GM12872 (cell line): ENCODE measurements at regions not wholly inside any gene's neighbourhood (a gene's known extent, or its start where the extent isn't known, plus 50 kb on each side); places are given as distances from the start of the nearest gene placed in this dataset.

ENCODE experiments used
- TF ChIP-seq, protein P1 (sequence below): IDR thresholded peaks from 3 replicates; pipeline ENCODE4 v1.5.1; 2011; ENCODE audit warnings: low read depth, mild to moderate bottlenecking, low read length, moderate library complexity; ENCODE audit not compliant: insufficient read depth

DNA sequence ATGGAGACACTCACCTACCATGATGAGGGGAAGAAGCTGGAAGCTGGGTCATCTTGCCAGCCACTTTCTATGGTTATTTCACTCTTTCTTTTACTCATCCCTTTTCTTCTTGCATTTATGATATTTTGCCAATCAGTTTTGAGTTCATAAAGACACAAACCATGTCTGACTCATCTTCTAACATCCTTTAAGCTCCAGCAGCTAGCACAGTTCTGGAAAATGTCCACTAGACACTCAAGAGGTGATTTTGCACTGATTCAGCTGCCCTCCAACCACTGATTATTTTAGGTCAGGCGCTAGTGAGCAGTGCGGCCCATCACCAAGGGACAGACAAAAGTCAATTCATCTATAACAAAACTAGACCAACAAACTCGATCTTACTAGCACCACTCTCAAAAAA, 537.1 kb upstream of the ID2 start:
- TF ChIP-seq, protein P1, sequence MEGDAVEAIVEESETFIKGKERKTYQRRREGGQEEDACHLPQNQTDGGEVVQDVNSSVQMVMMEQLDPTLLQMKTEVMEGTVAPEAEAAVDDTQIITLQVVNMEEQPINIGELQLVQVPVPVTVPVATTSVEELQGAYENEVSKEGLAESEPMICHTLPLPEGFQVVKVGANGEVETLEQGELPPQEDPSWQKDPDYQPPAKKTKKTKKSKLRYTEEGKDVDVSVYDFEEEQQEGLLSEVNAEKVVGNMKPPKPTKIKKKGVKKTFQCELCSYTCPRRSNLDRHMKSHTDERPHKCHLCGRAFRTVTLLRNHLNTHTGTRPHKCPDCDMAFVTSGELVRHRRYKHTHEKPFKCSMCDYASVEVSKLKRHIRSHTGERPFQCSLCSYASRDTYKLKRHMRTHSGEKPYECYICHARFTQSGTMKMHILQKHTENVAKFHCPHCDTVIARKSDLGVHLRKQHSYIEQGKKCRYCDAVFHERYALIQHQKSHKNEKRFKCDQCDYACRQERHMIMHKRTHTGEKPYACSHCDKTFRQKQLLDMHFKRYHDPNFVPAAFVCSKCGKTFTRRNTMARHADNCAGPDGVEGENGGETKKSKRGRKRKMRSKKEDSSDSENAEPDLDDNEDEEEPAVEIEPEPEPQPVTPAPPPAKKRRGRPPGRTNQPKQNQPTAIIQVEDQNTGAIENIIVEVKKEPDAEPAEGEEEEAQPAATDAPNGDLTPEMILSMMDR: no peak

DNA sequence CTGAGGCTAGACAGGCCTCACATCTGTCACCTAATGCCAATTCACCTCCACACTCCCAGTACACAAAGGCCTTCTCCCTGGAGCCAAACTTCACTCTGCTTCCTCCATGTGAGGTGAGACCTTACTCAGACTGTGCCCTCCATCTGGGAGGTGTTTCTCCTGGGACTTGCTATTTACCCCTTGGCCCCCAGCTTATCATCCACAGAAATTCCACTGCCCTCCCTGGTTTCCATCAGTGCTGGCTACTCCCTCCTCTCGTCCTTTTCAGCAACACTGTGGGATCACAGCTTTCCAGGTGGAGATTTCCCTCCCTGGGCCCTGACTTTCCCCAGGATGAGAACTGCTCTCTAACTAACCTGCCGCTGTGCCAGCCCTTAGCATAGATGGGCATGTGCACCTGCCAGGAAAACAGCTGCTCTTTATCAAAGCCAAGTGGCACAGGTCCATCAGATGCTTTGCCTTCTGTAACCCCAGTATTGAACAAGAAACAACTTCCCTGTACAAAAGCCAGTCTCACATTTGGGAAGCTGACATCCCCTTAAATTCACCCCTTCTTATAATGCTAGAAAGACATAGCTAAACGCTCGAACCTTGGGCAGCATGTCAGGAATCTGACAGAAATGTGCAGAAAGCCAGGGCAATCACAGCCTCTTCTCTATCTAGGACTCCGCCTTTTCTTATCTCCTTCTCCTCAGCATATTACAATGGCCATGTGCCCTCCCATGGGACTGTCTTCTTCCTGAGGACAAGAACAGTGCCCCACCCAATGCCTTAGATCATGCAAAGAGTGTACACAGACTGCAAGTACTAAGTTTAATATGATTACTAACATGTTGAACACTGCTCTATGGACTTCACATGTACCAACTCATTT, 535.5 kb upstream of the ID2 start:
- TF ChIP-seq, protein P1: no peak

DNA sequence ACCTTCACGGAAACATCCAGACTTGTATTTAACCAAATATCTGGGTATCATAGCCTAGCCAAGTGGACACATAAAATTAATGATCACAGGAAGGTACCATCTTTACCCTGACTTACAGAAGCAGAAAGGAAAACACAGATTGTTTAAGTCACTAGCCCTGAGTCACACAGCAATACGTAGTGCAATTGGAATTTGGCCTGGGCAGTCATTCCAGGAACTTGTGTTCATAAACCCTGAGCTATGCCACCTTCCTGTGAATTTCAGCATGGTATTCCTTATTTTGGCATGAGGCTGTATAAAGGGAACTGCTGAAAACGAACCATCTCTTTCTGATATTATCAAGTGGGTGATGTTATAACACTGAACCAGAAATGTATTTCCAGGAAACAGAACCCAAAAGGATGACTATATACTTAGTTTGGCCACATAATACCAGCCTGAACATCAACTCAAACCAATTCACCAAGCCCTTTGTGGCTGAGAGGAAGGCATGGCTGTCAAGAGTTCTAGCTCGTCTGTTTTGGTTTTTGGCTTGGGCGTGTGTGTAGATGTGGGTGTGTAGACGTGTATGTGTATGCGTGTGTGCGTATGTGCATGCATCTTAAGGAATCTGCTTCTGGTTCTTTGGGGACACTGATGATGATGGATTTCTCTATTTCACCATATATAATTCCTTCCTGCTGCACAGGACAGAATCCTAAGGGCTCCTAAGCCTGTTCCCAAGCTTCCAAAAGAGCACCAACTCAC, 533.4 kb upstream of the ID2 start:
- TF ChIP-seq, protein P1: no peak

DNA sequence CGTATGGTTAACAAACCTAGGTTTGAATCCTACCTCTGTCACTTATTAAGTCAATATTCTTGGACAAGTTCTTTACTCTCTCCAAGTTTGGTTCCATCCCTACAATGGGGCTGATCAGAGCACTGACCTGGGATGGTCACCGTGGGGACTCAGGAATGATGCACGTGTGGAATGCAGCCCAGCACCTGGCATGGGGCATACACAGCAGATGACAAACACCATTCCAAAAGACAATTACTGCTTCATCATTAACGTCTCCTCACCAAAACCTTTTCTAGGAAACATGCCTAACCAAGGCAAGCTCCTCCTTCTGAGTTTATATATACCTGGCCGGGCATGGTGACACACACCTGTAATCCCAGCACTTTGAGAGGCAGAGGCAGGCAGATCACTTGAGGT, 532.9 kb upstream of the ID2 start:
- TF ChIP-seq, protein P1: no peak

DNA sequence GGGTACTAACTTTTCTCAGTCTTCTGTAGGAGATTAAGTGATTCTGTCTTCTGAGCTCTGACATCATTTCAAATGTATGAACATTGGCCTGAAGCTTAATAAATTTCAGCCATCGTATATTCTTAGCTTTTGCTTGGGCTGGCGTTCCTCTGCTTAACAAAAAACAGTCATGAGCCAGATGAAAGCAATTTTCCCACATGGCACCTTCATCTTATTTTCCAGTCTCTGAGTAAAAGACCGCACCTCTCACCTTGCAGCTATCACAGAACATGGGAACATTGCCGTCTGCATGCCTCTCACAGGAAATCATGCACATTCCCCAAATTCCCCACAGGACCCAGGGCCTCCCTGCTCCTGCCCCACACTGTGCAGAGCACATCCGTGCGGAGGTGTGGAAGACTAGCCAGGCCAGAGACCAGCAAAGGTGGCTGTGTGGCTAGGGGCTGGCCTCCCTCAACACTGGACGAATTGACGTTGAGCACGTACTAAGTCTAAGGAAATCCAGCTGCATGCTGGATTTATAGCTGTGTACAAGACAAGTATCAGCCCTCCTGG, 531.8 kb upstream of the ID2 start:
- TF ChIP-seq, protein P1: no peak

DNA sequence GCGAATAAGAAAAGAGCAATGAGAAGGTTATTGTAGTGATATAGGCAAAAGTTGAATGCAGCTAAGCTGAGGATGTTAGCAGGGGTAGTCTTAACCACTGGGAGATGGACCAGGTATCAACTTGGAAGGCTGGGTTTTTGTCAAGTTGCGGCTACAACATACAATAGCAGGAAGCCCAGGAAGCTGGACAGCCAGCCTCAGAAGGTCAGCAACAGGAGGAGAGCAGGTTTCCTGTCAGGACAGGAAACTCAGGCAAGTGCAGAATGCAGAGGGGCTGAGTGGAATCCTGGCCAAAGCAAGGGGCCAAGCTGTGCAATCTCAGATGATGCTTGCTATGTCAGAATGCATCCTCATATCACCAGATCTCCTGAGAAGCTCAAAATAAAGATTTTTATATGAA, 530.0 kb upstream of the ID2 start:
- TF ChIP-seq, protein P1: no peak

DNA sequence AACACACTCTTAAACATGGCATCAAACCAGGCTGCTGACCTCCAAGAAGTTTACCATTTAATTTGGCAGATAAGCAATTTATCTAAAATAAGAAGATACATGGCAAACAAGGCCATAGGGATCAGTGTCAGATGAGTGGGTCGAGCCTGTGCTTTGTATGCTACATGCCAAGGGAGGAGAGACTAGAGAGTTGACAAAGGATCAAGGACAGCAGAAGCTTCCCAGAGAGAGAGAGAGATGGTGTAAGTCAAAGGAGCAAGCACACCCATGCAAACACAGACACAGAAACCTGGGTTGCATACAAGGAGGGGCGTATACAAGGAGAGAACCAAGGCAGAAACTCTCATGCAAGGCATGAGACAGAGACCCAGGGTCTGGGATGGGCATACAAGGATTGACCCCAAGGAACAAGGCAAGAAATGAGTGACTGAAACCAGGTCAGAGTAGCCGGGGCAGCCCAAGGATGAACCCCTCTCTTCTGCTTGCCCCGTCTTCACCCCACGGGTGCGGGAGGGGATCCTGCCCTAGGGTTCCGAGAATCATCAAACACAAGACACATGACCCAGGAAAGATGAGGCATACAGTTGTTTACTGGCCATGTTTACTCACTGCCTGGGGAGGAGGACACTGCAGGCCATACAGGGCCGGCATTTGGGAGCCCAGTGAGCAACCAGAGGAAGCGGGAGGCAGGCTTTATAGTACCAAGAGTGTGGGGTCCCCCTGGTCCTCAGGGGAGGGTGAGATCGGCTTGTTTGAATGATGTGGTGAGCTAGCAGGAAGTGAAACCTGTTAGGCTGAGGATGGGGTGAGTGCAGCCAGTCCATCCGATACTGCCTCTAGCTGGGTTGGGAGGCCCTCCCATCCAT, 529.2 kb upstream of the ID2 start:
- TF ChIP-seq, protein P1: no peak
